HUES6 (cell line): ENCODE measurements at regions not wholly inside any gene's neighbourhood (a gene's known extent, or its start where the extent isn't known, plus 50 kb on each side); places are given as distances from the start of the nearest gene placed in this dataset.

Source experiments
- H3K27ac ChIP-seq: 2 replicates; pipeline ENCODE4 v1.7.0; 2013; ENCODE audit warnings: low read depth, mild to moderate bottlenecking, low read length, inconsistent platforms
- H3K27me3 ChIP-seq: 2 replicates; pipeline ENCODE4 v1.6.1; 2013; ENCODE audit warnings: low read length; ENCODE audit not compliant: control insufficient read depth, insufficient read depth
- H3K36me3 ChIP-seq: 2 replicates; pipeline ENCODE4 v1.6.1; 2013; ENCODE audit warnings: low read length; ENCODE audit not compliant: control insufficient read depth, insufficient read depth
- H3K4me1 ChIP-seq: 2 replicates; pipeline ENCODE4 v1.6.1; 2013; ENCODE audit warnings: low read length; ENCODE audit not compliant: control insufficient read depth, insufficient read depth
- H3K4me3 ChIP-seq: 2 replicates; pipeline ENCODE4 v1.5.1; 2013; ENCODE audit warnings: low read depth, low read length
- H3K9ac ChIP-seq: one replicate; pipeline ENCODE4 v1.6.1; 2013; ENCODE audit warnings: mild to moderate bottlenecking, low read length
- H3K9me3 ChIP-seq: 2 replicates; pipeline ENCODE4 v1.6.1; 2013; ENCODE audit warnings: low read depth, low read length; ENCODE audit not compliant: control insufficient read depth, insufficient read depth

DNA sequence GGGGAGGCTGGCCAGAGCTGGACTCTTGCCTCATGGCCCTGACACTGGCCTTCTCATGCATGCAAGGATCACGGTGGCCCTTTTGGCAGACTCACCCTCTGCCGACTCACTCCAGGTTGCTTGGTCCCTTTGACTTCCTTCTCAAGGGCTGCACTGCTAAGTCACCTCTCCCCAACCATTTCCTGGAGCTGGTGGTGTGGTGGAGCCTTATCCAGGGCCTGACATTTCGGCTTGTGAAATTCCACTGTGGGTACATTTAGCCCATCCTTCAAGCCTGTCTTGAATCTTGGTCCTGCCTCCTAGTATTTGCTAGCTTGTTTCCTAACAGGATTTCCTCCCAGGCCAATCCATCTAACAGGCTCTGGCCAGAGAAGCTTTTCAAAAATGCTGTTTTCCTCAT lies 52.6 kb upstream of the JUN start:
- Histone ChIP-seq H3K27me3 (no peaks in the 10 kb centered on the region), H3K9ac (no peak overlapping the region), H3K4me1 (no peaks in the 10 kb centered on the region), H3K36me3 (no peaks in the 10 kb centered on the region), H3K9me3 (no peaks in the 10 kb centered on the region), H3K4me3 (no peak overlapping the region), H3K27ac (no peak overlapping the region)

DNA sequence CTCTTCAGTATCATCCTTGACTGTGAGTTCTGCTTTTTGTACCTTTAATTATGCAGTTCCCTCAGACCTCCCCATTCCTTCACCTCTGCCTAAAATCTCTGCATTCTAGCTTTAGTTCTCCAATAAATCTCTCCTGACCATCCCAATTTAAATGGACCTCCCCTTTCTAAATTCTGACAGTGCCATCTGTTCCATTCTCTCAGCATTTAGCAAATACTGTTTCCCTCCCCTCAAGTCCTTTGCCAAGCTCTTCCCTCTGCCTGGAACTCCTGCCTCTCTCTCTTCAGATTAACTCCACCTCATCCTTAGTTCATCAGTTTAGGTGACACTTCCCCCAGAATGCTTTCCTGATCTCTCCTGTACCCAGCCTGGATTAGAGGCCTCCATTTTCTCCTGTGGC lies 54.0 kb upstream of the JUN start:
- no peak overlapping the region for H3K9ac ChIP-seq
- H3K36me3 ChIP-seq = no peaks in the 10 kb centered on the region
- H3K27ac ChIP-seq = no peak overlapping the region
- no peaks in the 10 kb centered on the region for H3K4me1 ChIP-seq
- no peak overlapping the region for H3K4me3 ChIP-seq
- no peaks in the 10 kb centered on the region for H3K27me3 ChIP-seq
- no peaks in the 10 kb centered on the region for H3K9me3 ChIP-seq

DNA sequence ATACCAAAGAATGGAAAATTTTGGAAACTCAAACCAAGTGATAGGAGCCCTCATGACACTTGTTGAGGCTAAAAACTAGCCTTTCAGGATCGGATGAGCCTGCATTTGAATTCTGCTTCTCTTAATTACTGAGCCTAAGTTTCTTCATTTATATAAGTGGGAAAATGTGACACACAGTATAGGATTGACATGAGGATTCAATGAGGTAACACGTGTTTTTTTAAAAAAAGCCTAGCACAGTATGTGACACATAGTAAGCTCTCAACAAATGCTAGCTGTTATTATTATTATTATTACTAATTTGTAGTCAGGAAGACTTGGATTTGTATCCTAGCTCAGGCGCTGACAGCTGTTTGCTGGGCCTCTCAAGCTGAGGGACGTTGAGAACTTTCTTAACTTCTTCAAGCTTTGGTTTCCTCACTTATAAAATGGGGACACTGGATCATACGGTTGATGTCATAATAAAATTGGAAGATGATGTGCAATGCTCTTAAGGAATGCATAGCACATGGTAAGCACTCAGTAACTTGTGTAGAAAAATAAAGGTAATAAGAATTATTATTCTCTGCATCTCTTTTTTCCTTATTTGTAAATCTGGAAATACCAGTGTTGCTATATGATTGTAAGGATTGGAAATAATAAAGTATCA lies 55.4 kb upstream of the JUN start:
- no peak overlapping the region for H3K4me3 ChIP-seq
- no peaks in the 10 kb centered on the region for H3K27me3 ChIP-seq
- H3K27ac ChIP-seq = no peak overlapping the region
- no peaks in the 10 kb centered on the region for H3K9me3 ChIP-seq
- no peak overlapping the region for H3K9ac ChIP-seq
- no peaks in the 10 kb centered on the region for H3K36me3 ChIP-seq
- no peaks in the 10 kb centered on the region for H3K4me1 ChIP-seq

DNA sequence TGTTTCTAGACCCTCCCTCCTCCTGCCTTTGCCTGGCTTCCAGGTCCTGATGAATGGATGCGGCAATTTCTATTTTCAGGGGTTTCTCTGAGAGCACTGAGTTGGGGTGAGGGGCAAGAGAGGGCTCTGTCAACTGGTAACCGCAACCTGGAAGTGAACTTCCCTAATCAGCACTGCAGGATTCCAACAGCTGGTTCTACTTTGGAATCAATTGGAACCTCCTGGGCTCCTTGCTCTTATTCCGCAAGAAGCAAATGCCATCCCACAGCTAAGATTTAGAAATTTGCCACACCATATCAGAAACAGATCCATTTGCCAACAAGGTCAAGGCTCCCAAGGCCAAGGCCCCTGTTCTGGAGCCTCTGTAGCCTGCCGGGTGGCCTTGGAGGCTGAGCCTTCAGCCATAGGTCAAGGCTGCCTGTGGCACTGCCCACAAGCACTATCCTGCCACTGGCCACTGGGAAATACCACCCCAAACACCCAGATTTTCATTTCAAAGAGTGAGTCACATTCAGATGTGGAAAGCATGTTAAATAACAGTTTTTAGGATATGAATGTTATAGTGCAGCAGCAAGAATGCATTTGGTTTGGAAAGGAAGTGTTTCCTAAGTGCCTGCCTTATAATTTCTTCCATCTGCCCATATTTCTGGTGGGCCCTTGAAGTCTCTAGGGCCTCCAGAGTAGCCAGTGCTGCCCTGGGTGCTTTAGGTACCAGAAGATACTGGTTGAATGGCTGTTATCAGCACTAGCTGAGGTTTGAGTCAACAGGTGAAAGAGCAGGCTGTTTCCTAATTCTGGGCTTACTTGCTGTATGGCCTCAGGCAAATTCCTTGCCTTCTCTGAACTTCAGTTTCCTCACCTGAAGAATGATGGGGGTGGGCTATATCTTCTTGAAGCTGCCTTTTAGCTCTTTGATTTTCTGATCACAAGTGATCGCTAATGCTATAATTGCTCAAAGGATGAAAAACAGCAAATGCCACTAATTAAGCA lies 56.3 kb upstream of the JUN start:
- Histone ChIP-seq H3K4me3 (no peak overlapping the region), H3K9me3 (no peaks in the 10 kb centered on the region), H3K4me1 (no peaks in the 10 kb centered on the region), H3K9ac (no peak overlapping the region), H3K36me3 (no peaks in the 10 kb centered on the region), H3K27ac (no peak overlapping the region), H3K27me3 (no peaks in the 10 kb centered on the region)

DNA sequence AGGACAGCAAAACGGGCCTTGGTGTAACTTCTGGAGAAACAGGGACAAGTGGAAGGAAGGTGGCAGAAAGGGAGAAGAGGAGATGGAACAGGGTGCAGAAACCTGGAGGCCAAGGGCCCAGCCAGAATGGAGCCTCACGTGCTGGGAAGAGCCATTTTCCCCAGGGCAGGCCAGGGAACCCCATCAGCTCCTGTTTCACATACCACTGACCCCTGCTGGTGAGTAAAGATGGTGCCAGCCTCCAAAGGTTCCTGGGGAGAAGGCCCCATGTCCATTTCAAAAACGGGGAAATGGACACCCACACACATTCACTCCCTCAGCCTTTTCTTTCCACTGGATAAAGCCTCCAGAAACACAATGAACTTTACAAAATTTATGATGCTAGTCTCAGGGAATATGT lies 57.6 kb upstream of the JUN start:
- Histone ChIP-seq H3K36me3 (no peaks in the 10 kb centered on the region), H3K27me3 (no peaks in the 10 kb centered on the region), H3K9me3 (no peaks in the 10 kb centered on the region), H3K9ac (no peak overlapping the region), H3K4me1 (no peaks in the 10 kb centered on the region), H3K4me3 (no peak overlapping the region), H3K27ac (no peak overlapping the region)

DNA sequence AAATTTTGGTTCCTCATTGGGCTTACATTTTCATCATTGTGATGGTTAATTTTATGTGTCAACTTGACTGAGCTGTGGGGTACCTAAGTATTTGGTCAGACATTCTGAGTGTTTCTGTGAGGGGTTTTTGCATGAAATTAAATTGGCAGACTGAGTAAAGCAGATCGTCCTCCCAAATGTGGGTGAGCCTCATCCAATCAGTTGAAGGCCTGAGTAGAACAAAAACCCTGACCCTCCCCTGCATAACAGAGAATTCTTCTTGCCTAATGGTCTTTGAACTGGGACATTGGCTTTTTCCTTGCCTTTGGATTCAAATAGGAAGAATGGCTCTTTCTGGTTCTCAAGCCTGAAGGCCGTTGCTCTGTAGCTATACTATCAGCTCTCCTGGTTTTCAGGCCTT lies 59.1 kb upstream of the JUN start:
- Histone ChIP-seq H3K4me1 (no peaks in the 10 kb centered on the region), H3K27me3 (no peaks in the 10 kb centered on the region), H3K9ac (no peak overlapping the region), H3K9me3 (no peaks in the 10 kb centered on the region), H3K27ac (no peak overlapping the region), H3K36me3 (no peaks in the 10 kb centered on the region), H3K4me3 (no peak overlapping the region)

DNA sequence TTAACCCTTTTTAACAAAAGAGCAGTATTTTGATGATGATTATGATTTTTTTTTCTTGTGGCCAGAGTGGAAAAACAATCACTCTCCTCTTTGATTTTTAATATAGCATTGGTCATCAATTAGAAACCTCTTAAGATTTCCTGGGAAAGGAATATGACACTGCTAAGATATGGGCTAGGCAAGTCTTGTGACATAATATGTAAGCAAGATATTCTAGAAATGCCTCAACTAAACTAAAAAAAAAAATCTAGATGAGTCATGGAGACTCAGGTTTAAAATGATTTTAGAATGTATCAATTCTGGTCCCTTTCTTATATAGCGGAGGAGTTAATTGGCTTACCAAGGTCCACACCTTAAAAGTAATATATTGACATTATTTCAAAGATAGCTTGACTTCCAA lies 60.3 kb upstream of the JUN start:
- no peak overlapping the region for H3K27ac ChIP-seq
- no peaks in the 10 kb centered on the region for H3K27me3 ChIP-seq
- no peaks in the 10 kb centered on the region for H3K9me3 ChIP-seq
- no peak overlapping the region for H3K4me3 ChIP-seq
- H3K36me3 ChIP-seq = no peaks in the 10 kb centered on the region
- no peak overlapping the region for H3K9ac ChIP-seq
- peaks cover 3% of the 10 kb centered on the region; the same call in 1 of the 2 replicates for H3K4me1 ChIP-seq

DNA sequence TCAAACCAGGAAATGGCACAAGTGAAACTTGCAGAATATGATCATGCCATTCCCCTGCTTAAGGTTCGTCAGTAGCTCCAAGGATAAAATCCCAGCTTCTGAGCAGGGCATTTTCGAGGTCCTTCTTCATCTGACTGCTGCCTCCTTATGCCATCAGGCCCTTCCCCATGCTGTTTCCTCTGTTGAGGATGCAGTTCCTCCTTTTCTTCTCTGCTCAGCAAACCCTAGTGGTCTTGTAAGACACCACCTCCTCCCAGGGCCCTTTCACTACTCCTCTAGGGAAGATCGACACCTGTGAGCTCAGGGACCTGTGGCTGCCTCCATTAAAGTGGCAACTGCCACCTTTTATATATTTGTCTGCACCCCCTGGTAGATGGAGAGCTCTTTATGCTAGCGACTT lies 62.1 kb upstream of the JUN start:
- no peak overlapping the region for H3K4me3 ChIP-seq
- H3K9ac ChIP-seq = no peak overlapping the region
- no peaks in the 10 kb centered on the region for H3K27me3 ChIP-seq
- H3K4me1 ChIP-seq = peaks cover 3% of the 10 kb centered on the region; the same call in 1 of the 2 replicates
- no peaks in the 10 kb centered on the region for H3K9me3 ChIP-seq
- H3K36me3 ChIP-seq = no peaks in the 10 kb centered on the region
- no peak overlapping the region for H3K27ac ChIP-seq

DNA sequence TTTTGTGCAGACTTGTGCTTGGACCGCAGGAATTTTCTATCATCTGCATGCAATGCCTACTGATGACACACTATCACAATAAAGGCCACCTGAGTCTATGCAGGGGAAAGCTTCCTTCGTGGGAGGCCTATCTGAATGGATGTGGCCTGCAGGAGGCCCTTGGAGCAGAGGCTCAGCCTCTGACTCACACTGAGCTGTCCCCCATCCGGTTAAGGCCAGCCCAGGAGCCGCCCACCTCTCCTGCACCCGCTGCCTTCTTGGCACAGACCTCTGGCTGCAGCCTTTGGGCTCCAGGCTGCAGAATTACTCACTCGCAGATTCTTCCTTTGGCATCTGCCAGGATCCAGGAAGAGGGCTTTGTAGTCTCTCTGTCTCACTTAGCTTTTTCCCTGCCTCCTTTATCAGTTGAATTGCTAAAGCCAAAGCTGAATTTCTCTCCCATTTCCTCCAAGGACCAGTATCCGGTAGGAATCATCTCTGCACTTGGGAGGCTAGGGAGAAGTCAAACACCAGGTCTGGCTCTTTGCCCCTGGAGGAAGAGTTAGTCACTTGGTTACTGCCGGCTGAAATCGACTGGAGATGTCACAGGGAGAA lies 65.1 kb upstream of the JUN start:
- Histone ChIP-seq H3K9me3 (no peaks in the 10 kb centered on the region), H3K27ac (no peak overlapping the region), H3K4me3 (no peak overlapping the region), H3K36me3 (no peaks in the 10 kb centered on the region), H3K27me3 (no peaks in the 10 kb centered on the region), H3K4me1 (peaks cover 19% of the 10 kb centered on the region; the same call in 1 of the 2 replicates), H3K9ac (no peak overlapping the region)

DNA sequence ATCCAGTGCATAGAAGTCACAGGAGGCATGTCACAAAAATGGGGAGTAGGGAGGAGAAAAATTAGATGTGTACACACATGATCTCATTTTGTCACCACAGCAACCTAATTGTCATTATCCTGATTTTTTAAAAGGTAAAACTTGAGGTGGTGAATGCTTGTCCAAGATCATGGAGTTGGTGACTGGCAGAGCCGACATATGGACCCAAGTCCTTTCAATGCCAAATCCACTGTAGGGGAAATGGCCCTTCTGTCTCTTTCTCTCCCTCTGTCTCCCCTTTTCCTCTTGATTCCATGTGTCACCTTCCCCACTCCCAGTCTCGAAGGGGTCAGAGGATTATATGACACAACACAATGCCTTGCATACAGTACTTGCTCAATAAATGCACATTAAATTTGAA lies 65.7 kb upstream of the JUN start:
- no peak overlapping the region for H3K4me3 ChIP-seq

DNA sequence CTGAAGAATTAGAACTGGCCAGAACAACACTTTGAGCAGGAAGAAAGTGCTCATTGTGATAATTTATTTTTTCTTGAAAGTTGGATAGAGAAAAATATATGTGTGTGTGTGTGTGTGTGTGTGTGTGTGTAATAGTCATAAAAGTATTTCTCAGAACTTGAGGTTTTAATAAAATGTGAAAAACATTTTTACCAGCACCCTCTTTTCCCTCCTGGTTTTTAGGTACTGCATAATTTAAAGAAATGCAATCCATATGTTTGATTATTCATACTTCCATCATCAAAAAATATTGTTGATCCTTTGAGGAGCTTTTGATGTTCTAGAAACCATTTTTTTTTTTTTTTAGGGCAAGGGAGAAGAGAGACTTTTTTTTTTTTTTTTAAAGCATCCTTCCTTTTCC lies 66.8 kb upstream of the JUN start:
- H3K4me3 ChIP-seq = no peak overlapping the region
- no peak overlapping the region for H3K9ac ChIP-seq
- no peaks in the 10 kb centered on the region for H3K9me3 ChIP-seq
- H3K36me3 ChIP-seq = no peaks in the 10 kb centered on the region
- no peak overlapping the region for H3K27ac ChIP-seq
- peaks cover 19% of the 10 kb centered on the region; the same call in 1 of the 2 replicates for H3K4me1 ChIP-seq
- no peaks in the 10 kb centered on the region for H3K27me3 ChIP-seq

More for the DNA sequence above, 65.7 kb upstream of the JUN start:
- no peaks in the 10 kb centered on the region for H3K27me3 ChIP-seq
- no peak overlapping the region for H3K9ac ChIP-seq
- no peak overlapping the region for H3K27ac ChIP-seq
- H3K36me3 ChIP-seq = no peaks in the 10 kb centered on the region
- H3K9me3 ChIP-seq = no peaks in the 10 kb centered on the region
- peaks cover 19% of the 10 kb centered on the region; the same call in 1 of the 2 replicates for H3K4me1 ChIP-seq
